ENCODE measurements at regions not wholly inside any gene's neighbourhood (a gene's known extent, or its start where the extent isn't known, plus 50 kb on each side); places are given as distances from the start of the nearest gene placed in this dataset.
"Not testable (repeated sequence)": the region's sequence is repeated elsewhere in the genome, so short reads cannot be mapped to it uniquely, and the experiment has no call there.

DNA sequence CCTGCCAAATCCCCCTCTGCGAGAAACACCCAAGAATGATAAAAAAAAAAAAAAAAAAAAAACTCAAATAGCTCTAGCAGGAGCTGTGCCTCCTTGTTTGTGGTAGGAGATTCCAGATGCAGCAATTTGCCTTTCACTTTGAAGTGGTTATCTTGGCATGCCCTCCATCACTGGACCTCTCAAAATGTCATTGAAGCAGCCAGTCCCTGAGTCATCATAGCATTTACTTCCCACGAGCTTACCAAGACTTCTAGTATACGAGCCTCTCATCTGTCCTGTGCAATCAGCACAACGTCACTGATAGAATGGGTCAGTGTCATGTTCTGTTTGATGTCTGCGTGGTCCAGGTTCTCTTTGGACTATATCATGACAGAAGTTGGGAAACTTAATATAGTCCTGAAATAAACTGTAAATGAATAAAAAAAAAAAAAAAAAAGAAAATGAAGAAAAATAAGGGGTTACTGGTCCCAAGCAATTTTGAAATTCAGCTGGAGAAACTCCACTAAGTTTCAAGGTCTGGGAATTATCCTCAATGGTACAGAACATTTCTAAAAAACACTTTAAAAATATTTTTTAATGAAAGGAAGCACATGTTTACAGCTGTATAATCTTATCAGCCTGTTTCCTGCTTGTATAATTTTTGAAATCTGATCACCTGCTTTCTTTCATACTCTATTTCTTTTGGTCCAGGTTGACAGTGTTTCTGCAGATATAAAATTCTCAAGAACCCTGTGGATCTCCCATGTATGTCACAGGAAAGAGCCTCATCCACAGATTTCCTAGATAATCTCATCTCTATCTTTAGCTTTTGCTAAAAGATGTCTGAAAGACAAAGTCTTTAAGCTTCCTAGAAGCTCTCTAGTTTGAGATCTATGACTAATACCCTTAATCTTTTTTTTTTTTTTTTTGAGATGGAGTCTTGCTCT, 74.1 kb upstream of the EHBP1 start:
- TF ChIP-seq, protein P1, sequence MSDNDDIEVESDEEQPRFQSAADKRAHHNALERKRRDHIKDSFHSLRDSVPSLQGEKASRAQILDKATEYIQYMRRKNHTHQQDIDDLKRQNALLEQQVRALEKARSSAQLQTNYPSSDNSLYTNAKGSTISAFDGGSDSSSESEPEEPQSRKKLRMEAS (IDR thresholded peaks at IDR 0.05; ENCODE audit: insufficient read depth, insufficient read length) = no peak
- TF ChIP-seq, protein P2, sequence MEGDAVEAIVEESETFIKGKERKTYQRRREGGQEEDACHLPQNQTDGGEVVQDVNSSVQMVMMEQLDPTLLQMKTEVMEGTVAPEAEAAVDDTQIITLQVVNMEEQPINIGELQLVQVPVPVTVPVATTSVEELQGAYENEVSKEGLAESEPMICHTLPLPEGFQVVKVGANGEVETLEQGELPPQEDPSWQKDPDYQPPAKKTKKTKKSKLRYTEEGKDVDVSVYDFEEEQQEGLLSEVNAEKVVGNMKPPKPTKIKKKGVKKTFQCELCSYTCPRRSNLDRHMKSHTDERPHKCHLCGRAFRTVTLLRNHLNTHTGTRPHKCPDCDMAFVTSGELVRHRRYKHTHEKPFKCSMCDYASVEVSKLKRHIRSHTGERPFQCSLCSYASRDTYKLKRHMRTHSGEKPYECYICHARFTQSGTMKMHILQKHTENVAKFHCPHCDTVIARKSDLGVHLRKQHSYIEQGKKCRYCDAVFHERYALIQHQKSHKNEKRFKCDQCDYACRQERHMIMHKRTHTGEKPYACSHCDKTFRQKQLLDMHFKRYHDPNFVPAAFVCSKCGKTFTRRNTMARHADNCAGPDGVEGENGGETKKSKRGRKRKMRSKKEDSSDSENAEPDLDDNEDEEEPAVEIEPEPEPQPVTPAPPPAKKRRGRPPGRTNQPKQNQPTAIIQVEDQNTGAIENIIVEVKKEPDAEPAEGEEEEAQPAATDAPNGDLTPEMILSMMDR (IDR thresholded peaks at IDR 0.05; ENCODE audit: extremely low read depth in 1 of 2, insufficient read depth in 1 of 2, low read depth in 1 of 2, low read length in 2 of 2) = no peak
- TF ChIP-seq POLR2AphosphoS5 (IDR thresholded peaks at IDR 0.05; ENCODE audit: insufficient read depth, low read depth, low read length) = no peak
- CTCF ChIA-PET = interaction anchor here (1.2 to 1.4 kb wide), 2 partner anchors 10 to 174 kb away, joined by 3 to 6 read pairs; no protein-coding TSS in a partner anchor

DNA sequence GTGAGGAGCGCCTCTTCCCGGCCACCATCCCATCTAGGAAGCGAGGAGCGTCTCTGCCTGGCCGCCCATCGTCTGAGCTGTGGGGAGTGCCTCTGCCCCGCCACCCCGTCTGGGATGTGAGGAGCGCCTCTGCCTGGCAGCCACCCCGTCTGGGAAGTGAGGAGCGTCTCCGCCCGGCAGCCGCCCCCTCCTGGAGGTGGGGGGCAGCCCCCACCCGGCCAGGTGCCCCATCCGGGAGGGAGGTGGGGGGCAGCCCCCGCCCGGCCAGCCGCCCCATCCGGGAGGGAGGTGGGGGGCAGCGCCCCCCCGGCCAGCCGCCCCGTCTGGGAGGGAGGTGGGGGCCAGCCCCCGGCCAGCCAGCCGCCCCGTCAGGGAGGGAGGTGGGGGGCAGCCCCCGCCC, 75.3 kb upstream of the EHBP1 start:
- BruUV-seq (replicated peaks); H3K4me3 ChIP-seq (replicated peaks in 1 of 3; ENCODE audit: insufficient read depth in 1 of 3, low read depth in 1 of 3, low read length in 3 of 3); FAIRE-seq; H3K79me2 ChIP-seq (ENCODE audit: control insufficient read depth, insufficient read depth, low read length); H3K9me1 ChIP-seq (replicated peaks; ENCODE audit: control insufficient read depth, extremely low read depth, insufficient read depth, low read length); H2AFZ ChIP-seq (ENCODE audit: low read depth, low read length); H3K9ac ChIP-seq (replicated peaks; ENCODE audit: extremely low read depth, insufficient read depth, low read length); H3K9me3 ChIP-seq (replicated peaks; ENCODE audit: control insufficient read depth, insufficient read depth, low read length); H3K27me3 ChIP-seq (ENCODE audit: control insufficient read depth in 2 of 2, insufficient read depth in 2 of 2, low read length in 2 of 2); H3K36me3 ChIP-seq (ENCODE audit: control insufficient read depth in 2 of 2, extremely low read depth in 1 of 2, insufficient read depth in 2 of 2, low read length in 2 of 2); intact Hi-C loops (cut with micrococcal nuclease); H3K27ac ChIP-seq (ENCODE audit: insufficient read depth, low read depth, low read length); DNase-seq (ENCODE audit: low read depth, low spot score); H4K20me1 ChIP-seq (replicated peaks; ENCODE audit: control insufficient read depth, extremely low read depth, insufficient read depth, low read length); POLR2A ChIA-PET; dilution Hi-C loops (cut with MboI; ENCODE audit: extremely low pct_ligation_motif_present, low sequenced_read_pairs); CTCF ChIA-PET; H3K4me1 ChIP-seq (ENCODE audit: control insufficient read depth, extremely low read depth, insufficient read depth, low read length); H3K4me2 ChIP-seq (ENCODE audit: insufficient read depth, low read length): not testable (repeated sequence)

More for the DNA sequence above, 74.1 kb upstream of the EHBP1 start:
- no peak for DNase-seq (ENCODE audit: low read depth, low spot score)
- no peaks in the 10 kb centered on the region for H3K4me1 ChIP-seq (ENCODE audit: control insufficient read depth, extremely low read depth, insufficient read depth, low read length)
- no peaks in the 10 kb centered on the region for H3K27me3 ChIP-seq (ENCODE audit: control insufficient read depth in 2 of 2, insufficient read depth in 2 of 2, low read length in 2 of 2)
- H4K20me1 ChIP-seq (replicated peaks; ENCODE audit: control insufficient read depth, extremely low read depth, insufficient read depth, low read length) = no peaks in the 10 kb centered on the region
- H3K9ac ChIP-seq (replicated peaks; ENCODE audit: extremely low read depth, insufficient read depth, low read length) = no peak overlapping the region
- H3K4me3 ChIP-seq (replicated peaks in 1 of 3; ENCODE audit: insufficient read depth in 1 of 3, low read depth in 1 of 3, low read length in 3 of 3) = no peak overlapping the region
- no peak for FAIRE-seq
- BruUV-seq (replicated peaks) = no TSS peak
- dilution Hi-C loops (cut with MboI; ENCODE audit: extremely low pct_ligation_motif_present, low sequenced_read_pairs) (no loop called here), intact Hi-C loops (cut with micrococcal nuclease) (no loop called here)
- POLR2A ChIA-PET = no interaction called here
- H3K36me3 ChIP-seq (ENCODE audit: control insufficient read depth in 2 of 2, extremely low read depth in 1 of 2, insufficient read depth in 2 of 2, low read length in 2 of 2) = no peaks in the 10 kb centered on the region
- no peak overlapping the region for H2AFZ ChIP-seq (ENCODE audit: low read depth, low read length)
- no peaks in the 10 kb centered on the region for H3K9me3 ChIP-seq (replicated peaks; ENCODE audit: control insufficient read depth, insufficient read depth, low read length)
- H3K27ac ChIP-seq (ENCODE audit: insufficient read depth, low read depth, low read length) = no peak overlapping the region
- no peak overlapping the region for H3K4me2 ChIP-seq (ENCODE audit: insufficient read depth, low read length)
- no peaks in the 10 kb centered on the region for H3K79me2 ChIP-seq (ENCODE audit: control insufficient read depth, insufficient read depth, low read length)
- no peaks in the 10 kb centered on the region for H3K9me1 ChIP-seq (replicated peaks; ENCODE audit: control insufficient read depth, extremely low read depth, insufficient read depth, low read length)

DNA sequence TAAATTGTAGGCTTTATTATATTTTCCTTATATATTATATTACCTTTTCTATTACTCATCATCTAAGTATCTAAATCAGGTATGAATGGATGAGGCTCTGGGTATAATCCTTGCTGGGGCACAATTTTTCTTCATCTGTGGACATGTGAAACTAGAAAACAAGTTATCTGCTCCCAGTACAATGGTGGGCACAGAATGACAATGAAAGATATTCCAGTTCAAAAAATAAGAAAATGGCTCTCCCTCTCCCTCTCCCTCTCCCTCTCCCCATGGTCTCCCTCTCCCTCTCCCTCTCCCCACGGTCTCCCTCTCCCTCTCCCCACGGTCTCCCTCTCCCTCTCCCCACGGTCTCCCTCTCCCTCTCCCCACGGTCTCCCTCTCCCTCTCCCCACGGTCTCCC, 76.2 kb upstream of the EHBP1 start:
- POLR2A ChIA-PET; H3K9me3 ChIP-seq (replicated peaks; ENCODE audit: control insufficient read depth, insufficient read depth, low read length); FAIRE-seq; intact Hi-C loops (cut with micrococcal nuclease); CTCF ChIA-PET; H3K4me1 ChIP-seq (ENCODE audit: control insufficient read depth, extremely low read depth, insufficient read depth, low read length); H3K9me1 ChIP-seq (replicated peaks; ENCODE audit: control insufficient read depth, extremely low read depth, insufficient read depth, low read length); H3K36me3 ChIP-seq (ENCODE audit: control insufficient read depth in 2 of 2, extremely low read depth in 1 of 2, insufficient read depth in 2 of 2, low read length in 2 of 2); DNase-seq (ENCODE audit: low read depth, low spot score); H4K20me1 ChIP-seq (replicated peaks; ENCODE audit: control insufficient read depth, extremely low read depth, insufficient read depth, low read length); H3K27me3 ChIP-seq (ENCODE audit: control insufficient read depth in 2 of 2, insufficient read depth in 2 of 2, low read length in 2 of 2); dilution Hi-C loops (cut with MboI; ENCODE audit: extremely low pct_ligation_motif_present, low sequenced_read_pairs); H2AFZ ChIP-seq (ENCODE audit: low read depth, low read length); H3K79me2 ChIP-seq (ENCODE audit: control insufficient read depth, insufficient read depth, low read length); H3K4me3 ChIP-seq (replicated peaks in 1 of 3; ENCODE audit: insufficient read depth in 1 of 3, low read depth in 1 of 3, low read length in 3 of 3); H3K4me2 ChIP-seq (ENCODE audit: insufficient read depth, low read length); BruUV-seq (replicated peaks); H3K9ac ChIP-seq (replicated peaks; ENCODE audit: extremely low read depth, insufficient read depth, low read length); H3K27ac ChIP-seq (ENCODE audit: insufficient read depth, low read depth, low read length): not testable (repeated sequence)
